ENCODE measurements at regions not wholly inside any gene's neighbourhood (a gene's known extent, or its start where the extent isn't known, plus 50 kb on each side); places are given as distances from the start of the nearest gene placed in this dataset.

- no peak for DNase-seq (ENCODE audit: low read depth)
Measured at GRCh38 chr17:33977729-33978514, 277.2 kb upstream of the CCL2 start.

DNA sequence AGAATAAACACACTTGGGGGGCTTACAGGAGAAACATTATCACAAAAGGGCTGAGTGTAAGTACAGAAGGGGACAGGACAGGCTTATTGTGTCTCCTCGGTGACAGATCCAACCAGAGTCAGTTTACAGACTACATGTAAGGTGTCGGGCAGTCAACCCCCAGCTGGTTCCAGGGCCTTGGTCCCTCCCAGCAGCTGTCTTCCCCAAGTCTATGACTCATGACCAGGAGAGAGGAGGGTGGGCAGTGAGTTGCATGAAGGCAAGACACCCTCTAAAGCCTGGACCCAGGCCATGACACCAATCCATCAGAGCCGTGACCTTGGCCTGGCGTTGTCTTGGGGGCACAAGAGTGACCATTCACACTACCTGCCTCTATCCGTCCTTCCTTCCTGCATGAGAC is 276.2 kb upstream of the CCL2 start:
- no peak for DNase-seq (ENCODE audit: low read depth)

- no peak for DNase-seq (ENCODE audit: low read depth)
Measured at GRCh38 chr17:33980193-33980592, 274.9 kb upstream of the CCL2 start.

DNA sequence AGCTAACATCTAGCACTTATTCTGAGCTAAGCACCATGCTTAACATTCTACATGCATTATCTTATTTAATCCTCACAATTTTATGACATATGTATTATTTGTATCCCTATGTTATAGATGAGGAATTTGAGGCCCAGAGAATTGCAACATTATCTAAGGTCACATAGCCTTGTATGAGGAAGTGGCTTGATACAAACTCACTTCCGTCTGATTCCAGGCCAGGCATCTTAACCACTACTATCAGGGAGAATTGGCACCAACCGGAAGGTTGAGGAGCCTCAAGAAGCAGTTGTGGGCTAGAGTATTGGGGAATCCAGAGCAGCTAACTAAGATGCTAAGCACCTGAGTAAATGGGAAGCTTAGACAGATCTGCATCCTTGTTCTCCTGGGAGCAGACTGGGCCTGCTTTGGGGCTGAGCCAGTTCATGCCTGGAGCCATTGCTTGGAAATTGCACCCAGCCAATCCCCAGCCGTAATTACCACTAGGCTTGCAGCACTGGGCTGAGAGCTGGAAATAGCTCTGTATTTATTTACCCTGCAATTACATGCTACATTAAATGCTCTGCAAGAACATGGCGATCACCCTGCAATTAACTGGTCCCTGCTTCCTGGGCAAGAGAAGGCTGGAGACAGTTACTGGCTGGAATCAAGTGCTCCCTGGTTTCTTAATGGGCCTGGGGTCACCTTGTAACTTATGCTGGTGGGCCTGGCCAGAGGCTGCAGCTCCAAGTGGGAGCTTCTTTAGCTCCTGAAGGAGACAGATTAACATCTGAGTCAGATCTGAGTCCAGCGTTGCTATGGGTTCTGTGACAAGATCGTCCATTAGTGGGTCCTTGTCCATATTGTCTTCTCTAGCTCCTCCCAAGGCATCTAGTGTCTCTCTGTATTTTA is 273.1 kb upstream of the CCL2 start:
- DNase-seq (ENCODE audit: low read depth) = no peak

GRCh38 chr17:33982909-33983308 is 272.2 kb upstream of the CCL2 start:
- no peak for DNase-seq (ENCODE audit: low read depth)

GRCh38 chr17:33983824-33984574 is 271.1 kb upstream of the CCL2 start:
- DNase-seq (ENCODE audit: low read depth) = no peak

DNA sequence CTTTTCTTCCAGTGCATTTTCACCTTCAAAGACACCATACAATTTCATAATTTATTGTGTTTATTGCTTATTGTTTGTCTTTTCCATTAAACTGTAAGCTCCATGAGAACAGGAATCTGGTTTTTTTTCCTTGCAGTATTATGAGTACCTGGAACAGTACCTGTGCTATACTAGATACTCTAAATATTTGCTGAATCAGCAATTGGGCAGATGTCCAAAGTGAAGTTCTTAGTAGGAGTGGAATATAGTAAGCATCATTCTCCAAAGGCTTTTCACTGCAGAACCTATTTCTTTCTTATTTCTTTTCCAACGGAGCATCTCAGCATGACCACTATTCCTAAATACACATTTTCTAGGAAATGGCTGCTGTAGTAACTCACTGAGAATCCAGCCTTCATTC is 269.0 kb upstream of the CCL2 start:
- DNase-seq (ENCODE audit: low read depth) = no peak

- no peak for DNase-seq (ENCODE audit: low read depth)
Measured at GRCh38 chr17:33986566-33986965, 268.5 kb upstream of the CCL2 start.

- no peak for DNase-seq (ENCODE audit: low read depth)
Measured at GRCh38 chr17:33987162-33987561, 267.9 kb upstream of the CCL2 start.

DNA sequence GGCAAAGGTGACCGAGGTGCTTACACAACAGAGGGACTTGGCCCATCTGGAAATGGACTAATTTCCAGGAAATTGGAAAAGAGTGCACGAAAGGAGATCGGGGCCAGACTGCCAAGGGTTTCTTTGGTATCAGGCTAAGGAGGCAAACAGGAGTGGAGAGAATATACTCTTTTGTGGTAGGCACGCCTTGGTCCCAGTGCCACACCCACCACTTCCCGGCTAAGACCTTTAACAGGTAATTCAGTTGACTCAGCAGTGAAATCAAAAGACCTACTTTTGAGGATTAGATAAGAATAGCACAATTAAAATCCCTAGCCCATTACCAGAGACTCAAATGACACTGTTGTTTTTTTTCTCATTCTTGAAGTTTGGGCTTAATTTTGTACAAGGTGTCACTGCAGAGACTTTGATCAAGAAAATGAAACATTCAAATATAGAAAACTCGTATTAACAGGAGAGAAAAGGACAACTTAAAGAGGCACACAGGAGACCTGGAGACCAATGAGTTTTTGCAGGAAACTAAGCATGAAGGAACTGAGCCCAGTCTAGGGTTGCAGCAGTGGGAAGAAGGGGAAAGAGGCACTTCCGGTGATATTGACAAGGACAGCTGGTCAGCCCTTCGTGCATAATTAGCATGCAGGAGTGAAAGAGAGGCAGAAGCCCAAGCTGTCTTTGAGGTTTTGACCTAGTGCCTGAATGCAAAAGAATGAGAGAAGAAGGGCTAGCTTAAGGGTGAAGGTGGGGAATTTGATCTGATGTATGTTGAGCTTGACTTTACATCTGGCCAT is 265.5 kb upstream of the CCL2 start:
- DNase-seq (ENCODE audit: low read depth) = no peak

GRCh38 chr17:33990943-33991706 is 264.0 kb upstream of the CCL2 start:
- no peak for DNase-seq (ENCODE audit: low read depth)

- no peak for DNase-seq (ENCODE audit: low read depth)
Measured at GRCh38 chr17:33992113-33992512, 263.0 kb upstream of the CCL2 start.

DNA sequence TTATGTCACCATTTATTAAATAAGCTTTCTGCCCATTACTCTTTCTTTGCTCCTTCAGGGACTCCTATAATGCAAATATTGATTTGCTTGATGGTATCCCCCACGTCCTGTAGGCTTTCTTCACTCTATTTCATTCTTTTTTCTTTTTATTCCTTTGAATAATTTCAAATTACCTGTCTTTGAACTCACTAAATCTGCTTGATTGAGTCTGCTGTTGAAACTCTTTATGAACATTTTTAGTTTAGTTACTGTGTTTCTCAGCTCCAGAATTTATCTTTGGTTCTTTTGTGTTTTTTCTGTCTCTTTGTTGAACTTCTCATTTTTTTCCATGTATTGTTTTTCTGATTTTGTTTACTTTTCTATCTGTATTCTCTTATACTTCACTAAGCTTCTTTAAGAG is 254.4 kb upstream of the CCL2 start:
- DNase-seq (ENCODE audit: low read depth) = no peak

DNA sequence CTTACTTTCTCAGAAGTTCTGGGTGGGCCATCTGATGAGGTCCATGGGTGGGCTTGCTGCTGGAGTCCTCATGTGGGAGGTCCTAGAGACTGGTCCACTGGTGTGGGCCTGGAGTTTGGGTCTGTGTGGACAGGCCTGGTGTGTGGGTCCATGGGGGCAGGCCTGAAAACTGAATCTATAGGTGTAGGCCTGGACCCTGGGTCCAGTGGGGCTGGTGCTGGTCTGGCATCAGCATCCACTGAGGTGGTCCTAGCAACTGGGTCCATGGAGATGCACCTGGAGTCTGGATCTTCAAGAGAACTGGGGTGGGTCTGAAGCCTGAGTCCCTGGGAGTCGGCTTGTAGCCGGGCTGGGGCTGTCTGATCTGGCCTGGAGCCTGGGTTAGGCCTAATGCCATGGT is 253.8 kb upstream of the CCL2 start:
- no peak for DNase-seq (ENCODE audit: low read depth)

DNA sequence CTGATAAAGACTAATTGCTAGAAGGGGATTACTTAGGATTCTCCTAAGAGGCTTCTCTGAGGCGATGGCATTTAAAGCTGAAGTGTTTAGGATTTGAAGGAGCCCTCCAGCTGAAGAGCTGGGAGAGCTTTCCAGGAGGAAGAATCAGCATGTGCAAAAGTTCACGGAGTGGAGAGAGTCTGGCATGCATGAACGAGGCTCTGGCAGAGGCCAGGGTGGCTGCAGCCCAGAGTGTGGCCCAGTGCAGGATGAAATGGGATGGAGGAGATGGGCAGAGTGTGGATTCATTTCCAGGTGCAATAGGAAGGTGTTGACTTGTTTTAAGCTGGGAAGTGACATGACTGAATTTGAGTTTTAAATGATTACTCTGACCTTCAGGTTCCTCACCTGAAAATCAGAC is 249.0 kb upstream of the CCL2 start:
- no peak for DNase-seq (ENCODE audit: low read depth)

- DNase-seq (ENCODE audit: low read depth) = no peak
Measured at GRCh38 chr17:34008125-34008524, 247.0 kb upstream of the CCL2 start.

- DNase-seq (ENCODE audit: low read depth) = no peak
Measured at GRCh38 chr17:34009912-34010311, 245.2 kb upstream of the CCL2 start.

DNA sequence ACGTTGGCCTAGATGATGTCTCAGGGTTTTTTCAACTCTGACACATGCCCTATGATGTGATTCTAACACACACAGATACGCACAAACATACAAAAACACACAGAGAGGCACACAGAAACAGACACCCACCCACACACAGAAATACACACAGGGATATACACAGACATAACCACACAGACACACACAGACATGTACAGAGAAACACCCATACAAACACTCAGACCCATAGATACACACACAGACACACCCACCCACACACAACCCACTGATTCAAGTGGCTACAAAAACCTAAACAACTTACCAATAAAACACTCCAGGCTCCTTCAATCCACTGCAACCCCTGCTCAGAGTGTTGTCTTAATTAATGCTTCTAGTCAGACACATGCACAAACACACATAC is 244.6 kb upstream of the CCL2 start:
- no peak for DNase-seq (ENCODE audit: low read depth)

GRCh38 chr17:34011599-34011998 is 243.5 kb upstream of the CCL2 start:
- no peak for DNase-seq (ENCODE audit: low read depth)

DNA sequence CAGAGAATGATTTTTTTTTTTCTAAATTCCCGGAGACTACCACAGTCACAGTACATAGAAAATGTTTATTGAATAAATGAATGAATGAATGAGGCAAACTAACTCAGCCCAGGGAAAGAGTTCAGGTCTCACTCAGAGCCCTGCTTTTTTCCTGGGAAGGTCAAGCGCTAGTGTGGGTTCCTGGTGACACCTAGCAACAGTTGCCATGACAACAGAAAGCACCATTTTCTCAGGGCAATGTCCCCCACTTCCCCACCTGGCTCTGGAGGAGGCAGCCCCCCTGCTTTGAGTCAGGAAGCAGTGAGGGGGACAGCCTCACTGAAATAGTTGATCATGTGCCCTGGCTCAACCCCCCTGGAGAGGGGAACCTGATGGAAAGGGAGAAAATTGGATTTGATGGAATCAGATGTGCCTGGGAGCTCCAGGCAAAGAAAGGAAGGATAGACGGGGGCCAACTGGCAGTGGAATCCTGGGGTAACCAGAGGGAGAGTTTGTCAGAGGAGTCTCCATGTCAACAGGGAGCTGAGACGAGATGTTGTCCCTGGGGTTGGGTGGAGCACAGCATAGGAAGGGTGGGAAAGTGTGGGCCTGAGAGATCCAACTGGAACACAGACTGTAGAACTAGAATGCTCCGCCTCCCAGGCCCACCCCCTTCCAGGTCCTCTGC is 242.2 kb upstream of the CCL2 start:
- DNase-seq (ENCODE audit: low read depth) = no peak

GRCh38 chr17:34015253-34015652 is 239.8 kb upstream of the CCL2 start:
- no peak for DNase-seq (ENCODE audit: low read depth)
